GM12891 (cell line): ENCODE measurements at regions not wholly inside any gene's neighbourhood (a gene's known extent, or its start where the extent isn't known, plus 50 kb on each side); places are given as distances from the start of the nearest gene placed in this dataset.
"Not testable (repeated sequence)": the region's sequence is repeated elsewhere in the genome, so short reads cannot be mapped to it uniquely, and the experiment has no call there.

Experiments used
- DNase-seq: peaks from one replicate; pipeline ENCODE4 v3.0.0; 2011; ENCODE audit warnings: low spot score; ENCODE audit not compliant: insufficient read length
- FAIRE-seq: peaks from 2 replicates; lab custom pipeline; 2011; peaks lifted over from hg19 to GRCh38; lab: Jason Lieb, UNC
- PAX5 ChIP-seq: IDR thresholded peaks from 2 replicates; pipeline ENCODE4 v1.6.1; 2011; ENCODE audit warnings: low read length, moderate library complexity, mild to moderate bottlenecking; ENCODE audit not compliant: insufficient read depth, severe bottlenecking
- POLR2A ChIP-seq: IDR thresholded peaks from 2 replicates; pipeline ENCODE4 v1.6.1; 2011; ENCODE audit warnings: low read depth, low read length, control low read depth
- POLR2AphosphoS5 ChIP-seq: IDR thresholded peaks from 2 replicates; pipeline ENCODE4 v1.6.1; 2011; ENCODE audit warnings: low read depth, low read length, control low read depth
- POU2F2 ChIP-seq: IDR thresholded peaks from 2 replicates; pipeline ENCODE4 v1.6.1; 2011; ENCODE audit warnings: low read depth, mild to moderate bottlenecking, control low read depth, low read length, moderate library complexity
- SPI1 ChIP-seq: IDR thresholded peaks from 2 replicates; pipeline ENCODE4 v1.6.1; 2011; ENCODE audit warnings: low read depth, low read length, control low read depth
- TAF1 ChIP-seq: IDR thresholded peaks from 2 replicates; pipeline ENCODE4 v1.6.1; 2011; ENCODE audit warnings: low read depth, low read length, control low read depth

DNA sequence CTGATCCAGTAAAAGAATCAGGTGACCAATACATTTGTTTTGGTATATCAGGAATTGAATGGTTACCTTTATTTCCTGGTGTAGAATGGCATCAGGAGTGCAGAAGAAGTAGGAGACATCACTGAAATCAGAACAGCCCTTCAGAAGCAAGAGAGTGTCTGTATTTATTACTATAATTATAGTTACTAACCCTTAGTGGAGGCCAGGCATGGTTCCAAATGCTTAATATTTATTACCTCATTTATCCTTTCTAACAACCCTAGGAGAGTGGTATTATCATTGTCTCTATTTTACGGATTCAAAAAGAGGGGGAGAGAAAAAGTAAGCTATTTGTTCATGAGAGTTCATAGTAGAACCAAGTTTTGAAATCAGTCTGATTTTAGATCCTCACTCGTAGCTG is 1292.9 kb downstream of the PCDH9 start:
- FAIRE-seq (no peak), DNase-seq (no peak)
- no peak for TF ChIP-seq POU2F2

DNA sequence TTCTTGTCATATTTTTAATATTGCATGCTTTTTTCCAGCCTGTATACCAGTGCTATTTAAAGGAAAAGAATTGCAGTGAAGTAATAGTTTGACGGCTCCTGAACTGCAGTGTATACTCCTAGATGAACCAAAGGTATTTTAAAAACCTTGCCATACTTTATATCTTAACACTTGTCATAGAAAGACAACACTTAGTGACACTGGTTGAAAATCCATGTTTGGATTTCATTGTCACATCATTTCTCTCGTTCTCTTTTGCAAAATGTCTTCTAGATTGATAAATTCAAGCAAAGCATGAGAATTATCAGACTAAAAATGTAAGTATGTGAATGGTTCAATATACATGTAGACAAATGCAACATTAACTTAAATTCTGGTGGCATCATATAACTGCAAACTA is 1293.9 kb downstream of the PCDH9 start:
- TF ChIP-seq POLR2AphosphoS5: no peak
- TF ChIP-seq POU2F2: no peak
- no peak for TF ChIP-seq SPI1
- TF ChIP-seq POLR2A: no peak
- no peak for TF ChIP-seq TAF1
- TF ChIP-seq PAX5: no peak
- FAIRE-seq (no peak), DNase-seq (no peak)

DNA sequence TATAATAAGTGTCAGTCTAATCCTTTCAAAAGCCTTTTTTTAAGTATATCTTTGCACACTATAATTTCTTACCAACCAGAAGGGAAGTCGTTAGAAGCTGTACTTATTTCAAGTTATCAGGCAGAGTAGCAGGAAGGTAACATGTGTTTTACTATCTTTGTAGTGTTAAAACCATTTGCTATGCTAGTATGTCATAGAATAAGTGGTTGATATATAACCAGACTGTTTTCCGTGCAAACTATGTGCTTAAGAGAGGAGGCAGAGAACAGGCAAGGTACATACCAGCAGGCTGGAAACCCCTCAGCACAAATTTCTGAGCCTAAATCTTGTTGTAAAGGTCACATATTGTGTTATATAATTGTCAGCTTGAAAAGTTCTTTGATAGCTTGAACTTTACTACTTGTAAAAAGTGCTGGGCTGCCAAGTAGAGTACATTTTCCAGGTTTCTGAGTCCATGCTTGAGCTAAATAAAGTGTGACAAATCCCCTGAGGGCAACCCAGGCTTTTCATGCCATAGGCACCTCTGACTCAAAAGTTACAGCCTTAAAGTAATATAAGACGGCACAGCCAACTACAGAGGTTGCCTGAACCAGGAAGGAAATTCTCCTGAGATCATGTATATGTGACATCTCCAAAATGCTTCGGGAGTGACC is 1297.4 kb downstream of the PCDH9 start:
- DNase-seq: no peak
- FAIRE-seq: no peak
- no peak for TF ChIP-seq PAX5
- TF ChIP-seq POU2F2: no peak
- TF ChIP-seq SPI1: no peak
- no peak for TF ChIP-seq POLR2AphosphoS5
- no peak for TF ChIP-seq TAF1
- TF ChIP-seq POLR2A: no peak

DNA sequence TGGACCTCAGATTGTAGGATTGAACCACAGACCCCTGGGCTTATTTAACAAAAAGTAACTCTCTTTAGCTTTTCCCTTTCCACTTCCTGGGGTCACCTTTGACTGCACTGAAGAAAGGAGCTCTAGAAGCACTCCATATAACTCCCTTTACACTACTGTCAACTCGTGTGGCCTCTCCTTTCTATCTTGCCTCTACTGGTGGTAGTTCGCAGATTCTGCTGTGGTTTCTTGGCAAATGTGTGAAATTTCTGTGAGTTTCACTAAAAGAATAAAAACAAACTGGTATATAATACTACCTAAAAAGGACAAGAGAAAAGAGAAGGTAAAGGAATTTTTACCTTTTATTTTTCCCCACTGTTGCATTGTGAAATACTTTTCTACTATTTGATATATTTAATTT is 1298.1 kb downstream of the PCDH9 start:
- no peak for DNase-seq
- FAIRE-seq: no peak
- TF ChIP-seq POLR2A: no peak
- no peak for TF ChIP-seq POLR2AphosphoS5
- no peak for TF ChIP-seq SPI1
- TF ChIP-seq PAX5: no peak
- TF ChIP-seq TAF1: no peak
- TF ChIP-seq POU2F2: no peak

GRCh38 chr13:65929436-65929835 is 1300.7 kb downstream of the PCDH9 start:
- TF ChIP-seq POU2F2: no peak
- no peak for TF ChIP-seq SPI1
- no peak for TF ChIP-seq POLR2A
- TF ChIP-seq PAX5: no peak
- no peak for TF ChIP-seq TAF1
- no peak for TF ChIP-seq POLR2AphosphoS5
- FAIRE-seq: no peak
- DNase-seq: no peak

DNA sequence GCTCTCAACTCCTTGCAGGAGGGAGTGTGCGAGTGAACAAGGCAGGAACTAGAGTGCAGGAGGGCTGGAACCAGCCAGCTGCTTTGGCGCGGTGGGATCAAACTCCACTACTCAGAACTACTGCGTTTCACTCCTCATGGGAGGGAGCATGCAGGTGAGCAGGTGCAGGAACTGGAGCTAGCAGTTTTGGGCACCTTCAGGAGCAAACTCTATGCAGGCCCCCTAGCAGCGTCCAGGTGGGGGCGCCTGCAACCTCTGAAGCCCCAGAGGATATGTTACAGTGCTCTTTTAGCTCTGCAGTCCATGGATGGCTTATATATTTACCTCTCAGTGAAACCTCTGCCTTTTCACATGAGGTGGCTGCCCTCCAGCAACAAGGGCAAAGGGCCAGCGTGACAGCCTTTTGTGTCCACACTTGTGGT is 1303.4 kb downstream of the PCDH9 start:
- DNase-seq: no peak
- TF ChIP-seq POLR2A (no peak), POU2F2 (no peak), SPI1 (no peak), POLR2AphosphoS5 (no peak), TAF1 (no peak), PAX5 (no peak)
- no peak for FAIRE-seq

DNA sequence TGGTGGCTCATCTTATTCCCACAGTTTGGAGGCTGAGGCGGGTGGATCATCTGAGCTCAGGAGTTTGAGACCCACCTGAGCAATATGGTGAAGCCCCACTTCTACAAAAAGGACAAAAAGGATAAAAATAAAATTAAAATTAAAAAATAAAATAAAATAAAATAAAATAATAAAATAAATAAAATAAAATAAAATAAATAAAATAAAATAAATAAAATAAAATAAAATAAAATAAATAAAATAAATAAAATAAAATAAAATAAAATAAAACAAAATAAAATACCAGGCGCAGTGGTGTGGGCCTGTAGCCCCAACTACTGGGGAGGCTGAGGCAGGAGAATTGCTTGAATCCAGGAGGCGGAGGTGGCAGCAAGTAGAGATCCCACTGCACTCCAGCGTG is 1307.3 kb downstream of the PCDH9 start:
- DNase-seq, FAIRE-seq: not testable (repeated sequence)

DNA sequence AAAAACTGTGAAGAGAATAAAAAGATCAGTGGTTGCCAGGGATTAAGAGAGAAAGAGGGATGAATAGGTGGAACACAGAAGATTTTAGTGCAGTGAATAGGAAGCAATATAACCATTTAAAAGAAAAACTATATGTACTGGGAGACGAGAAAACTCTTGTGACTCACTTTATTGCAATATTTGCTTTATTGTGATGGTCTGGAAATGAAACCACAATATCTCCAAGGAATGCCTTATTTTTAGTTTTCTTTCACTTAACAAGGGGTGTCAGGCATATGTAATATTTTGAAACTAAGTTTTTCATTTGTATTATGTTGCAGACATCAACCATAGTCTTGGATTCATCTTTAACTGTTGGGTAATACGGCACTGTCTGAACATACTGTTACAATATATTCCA is 1308.2 kb downstream of the PCDH9 start:
- no peak for TF ChIP-seq POLR2A
- TF ChIP-seq POLR2AphosphoS5: no peak
- TF ChIP-seq SPI1: no peak
- TF ChIP-seq PAX5: no peak
- TF ChIP-seq POU2F2: no peak
- no peak for TF ChIP-seq TAF1
- no peak for DNase-seq
- no peak for FAIRE-seq

GRCh38 chr13:65917731-65918130 is 1312.4 kb downstream of the PCDH9 start:
- FAIRE-seq (no peak), DNase-seq (no peak)
- TF ChIP-seq POLR2A: no peak
- no peak for TF ChIP-seq POLR2AphosphoS5
- TF ChIP-seq TAF1: no peak
- TF ChIP-seq SPI1: no peak
- no peak for TF ChIP-seq PAX5
- no peak for TF ChIP-seq POU2F2

GRCh38 chr13:65915195-65915594 is 1314.9 kb downstream of the PCDH9 start:
- FAIRE-seq (no peak), DNase-seq (no peak)
- no peak for TF ChIP-seq SPI1
- no peak for TF ChIP-seq POLR2AphosphoS5
- no peak for TF ChIP-seq POLR2A
- no peak for TF ChIP-seq TAF1
- TF ChIP-seq POU2F2: no peak
- TF ChIP-seq PAX5: no peak

DNA sequence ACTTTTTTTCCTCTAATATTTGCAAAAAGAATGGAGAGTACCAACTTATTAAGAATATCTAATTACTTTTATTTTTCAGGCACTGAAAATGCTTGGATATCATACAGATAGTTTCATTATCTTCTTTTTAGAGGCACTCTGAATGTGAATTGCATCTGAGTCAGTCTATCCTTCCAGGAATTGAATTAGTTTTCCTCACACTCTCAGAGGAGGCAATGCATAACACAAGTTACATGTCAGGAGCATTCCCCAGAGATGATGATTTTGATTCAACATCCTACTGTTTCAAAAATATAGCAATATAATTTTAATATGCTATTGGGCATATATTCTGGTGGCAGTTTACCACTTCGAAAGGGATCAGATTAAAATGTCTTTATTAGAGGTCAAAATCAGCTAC is 1315.4 kb downstream of the PCDH9 start:
- no peak for DNase-seq
- TF ChIP-seq POLR2A (no peak), TAF1 (no peak), POLR2AphosphoS5 (no peak)
- FAIRE-seq: no peak

DNA sequence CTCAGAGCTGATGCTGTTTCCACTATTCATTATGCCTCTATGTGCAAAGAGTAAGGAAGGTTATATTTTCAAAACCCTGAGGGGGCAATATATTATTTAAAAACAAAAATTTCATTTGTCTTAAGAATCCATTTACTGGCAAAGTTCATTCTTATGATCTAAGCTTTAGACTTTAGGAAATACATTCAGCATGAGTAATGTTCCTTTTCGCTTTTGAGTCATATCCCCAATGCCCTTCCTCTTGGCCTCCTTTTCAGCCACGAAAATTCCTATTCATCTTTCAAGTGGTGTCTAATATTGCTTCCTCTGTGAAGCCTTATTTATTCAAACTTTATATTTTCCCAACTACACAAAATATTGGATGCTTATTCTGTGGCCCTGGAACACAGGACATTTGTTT is 1317.0 kb downstream of the PCDH9 start:
- no peak for FAIRE-seq
- no peak for DNase-seq
- TF ChIP-seq PAX5 (no peak), POLR2A (no peak), POU2F2 (no peak), POLR2AphosphoS5 (no peak), TAF1 (no peak), SPI1 (no peak)
